GM12801 (cell line): ENCODE measurements at regions not wholly inside any gene's neighbourhood (a gene's known extent, or its start where the extent isn't known, plus 50 kb on each side); places are given as distances from the start of the nearest gene placed in this dataset.

ENCODE experiments used
- CTCF ChIP-seq: IDR thresholded peaks from one replicate; pipeline ENCODE4 v1.5.1; 2011; ENCODE audit warnings: control low read depth; ENCODE audit not compliant: insufficient read length; ENCODE audit errors: extremely low read depth

GRCh38 chr20:39700528-39700927 is 738.4 kb downstream of the DHX35 start:
- no peak for TF ChIP-seq CTCF

DNA sequence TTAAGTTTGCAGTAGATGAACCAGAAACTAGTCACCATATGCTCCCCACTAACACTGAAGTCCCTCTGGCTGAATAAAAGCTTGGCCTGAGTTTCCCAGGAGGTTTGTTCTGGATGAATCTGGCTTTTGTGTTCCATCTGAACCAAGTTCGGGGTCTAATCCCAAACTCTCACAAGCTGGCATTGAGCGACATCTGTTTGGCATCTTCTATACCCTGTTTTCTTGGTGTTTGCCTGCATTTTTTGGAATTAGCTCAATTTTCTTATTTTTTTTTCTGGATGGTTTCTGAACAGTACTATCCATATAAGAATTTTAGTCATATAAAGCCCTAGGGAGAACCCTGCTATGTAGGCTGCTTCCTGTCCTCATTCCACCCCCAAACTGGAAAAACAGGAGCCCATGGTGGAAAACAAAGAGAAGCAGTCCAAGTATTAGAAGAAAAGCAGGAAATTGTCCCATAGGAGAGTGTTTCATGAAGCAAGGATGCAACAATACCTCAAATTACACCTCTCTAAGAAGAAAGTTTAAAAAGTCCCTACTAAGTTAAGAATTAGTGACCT is 737.1 kb downstream of the DHX35 start:
- TF ChIP-seq CTCF = no peak

DNA sequence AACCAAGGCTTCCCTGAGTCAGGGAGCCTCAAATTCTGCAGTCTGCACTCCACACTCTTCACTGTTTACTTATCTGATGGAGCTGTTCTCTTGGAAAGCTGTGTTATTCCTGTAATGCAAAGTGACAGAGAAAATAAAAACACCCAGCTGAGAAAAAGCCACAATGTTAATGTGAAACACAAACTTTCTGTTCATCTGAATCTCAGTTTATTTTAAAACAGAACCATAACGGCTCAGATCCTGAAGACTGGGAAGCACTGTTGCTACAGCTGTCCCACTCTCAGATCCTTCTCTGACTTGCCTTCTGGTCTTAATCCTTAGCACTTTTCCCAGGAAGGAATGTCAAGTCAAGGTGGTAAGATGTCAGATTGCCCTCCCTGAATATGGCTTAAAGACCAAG is 736.6 kb downstream of the DHX35 start:
- TF ChIP-seq CTCF = no peak

DNA sequence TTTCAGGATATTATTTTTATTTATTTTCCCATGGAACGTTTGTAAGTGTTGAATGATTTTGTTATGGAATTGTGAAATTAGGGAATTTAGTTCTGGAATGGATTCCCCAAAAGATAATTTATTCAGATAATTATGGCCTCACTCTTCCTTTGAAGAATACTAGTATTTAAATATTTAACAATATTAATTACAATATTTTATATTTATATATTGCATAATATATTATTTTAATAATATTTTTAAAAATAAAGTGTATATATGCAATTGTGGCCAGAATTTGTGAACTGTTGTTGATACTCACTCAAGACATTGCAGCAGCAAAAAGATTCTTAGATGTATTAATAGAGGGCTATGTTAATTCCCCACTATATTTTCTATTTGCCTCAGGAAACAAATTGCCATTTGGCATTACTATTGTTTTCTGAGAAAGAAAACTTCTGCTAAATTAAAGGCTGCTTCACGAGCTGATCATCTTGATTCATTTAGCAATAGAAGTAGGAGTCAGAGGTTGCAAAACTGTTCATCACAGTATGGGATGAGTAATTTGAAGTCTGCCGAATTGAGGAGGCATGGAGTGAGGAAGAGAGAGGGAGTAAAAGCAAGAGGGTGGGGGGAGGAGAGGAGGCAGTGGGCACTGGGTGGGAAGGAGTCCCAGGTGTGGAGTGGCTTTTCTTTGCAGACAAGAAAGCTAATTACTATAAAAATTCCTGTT is 729.2 kb downstream of the DHX35 start:
- TF ChIP-seq CTCF = no peak

DNA sequence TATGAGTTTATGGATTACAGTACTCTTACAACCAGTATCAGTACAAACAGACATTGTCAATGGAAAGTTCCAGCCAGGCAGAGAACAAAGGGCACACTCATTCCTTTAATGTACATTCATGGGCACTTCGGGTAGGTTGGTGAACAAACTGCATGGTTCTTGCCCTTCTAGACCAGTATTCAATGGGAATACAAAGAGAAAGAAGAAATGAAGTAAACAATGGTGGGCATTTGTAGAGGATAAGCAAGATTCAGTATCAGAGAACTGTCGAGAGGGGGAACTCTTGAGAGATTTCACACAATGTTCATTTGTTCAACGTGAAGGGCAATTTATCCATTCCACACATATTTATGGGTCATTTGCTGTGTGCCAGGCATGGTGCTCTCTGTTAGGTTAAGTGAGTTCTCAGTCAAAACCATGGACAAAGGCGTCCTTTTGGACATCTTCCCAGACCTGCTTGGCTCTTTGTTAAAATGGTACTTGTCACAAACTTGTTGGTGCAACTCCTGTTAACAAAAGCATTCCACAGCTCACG is 714.8 kb downstream of the DHX35 start:
- TF ChIP-seq CTCF = no peak

DNA sequence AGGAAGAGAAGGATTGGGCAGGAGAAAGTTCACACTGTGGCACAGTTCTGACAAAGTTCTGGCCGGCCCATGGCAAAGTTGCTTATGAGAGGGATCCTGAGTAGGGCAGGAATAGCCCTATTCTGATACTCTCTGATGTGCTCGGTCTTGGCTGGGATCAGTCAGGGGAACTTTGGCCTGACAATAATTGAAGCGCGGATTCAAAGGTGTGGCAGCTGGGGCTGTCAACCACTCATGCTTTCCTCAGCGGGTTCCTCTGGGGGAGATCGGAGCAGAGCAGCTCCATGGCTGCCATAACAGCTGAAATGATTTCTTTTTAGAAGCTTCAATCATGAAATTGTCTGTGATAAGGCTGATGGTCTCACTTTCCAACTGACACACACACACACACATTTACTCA is 714.1 kb downstream of the DHX35 start:
- no peak for TF ChIP-seq CTCF

GRCh38 chr20:39674842-39675241 is 712.7 kb downstream of the DHX35 start:
- TF ChIP-seq CTCF = no peak
